IMR-90 (cell line): ENCODE measurements at regions not wholly inside any gene's neighbourhood (a gene's known extent, or its start where the extent isn't known, plus 50 kb on each side); places are given as distances from the start of the nearest gene placed in this dataset.

Source experiments
- ATAC-seq: fragments of 200-7000 bp; cut with Tn5 transposase; 2 replicates; pipeline ENCODE4 v1.9.1; 2020; ENCODE audit warnings: low read depth, mild to moderate bottlenecking, moderate library complexity
- BruUV-seq: library from RNA; stranded (reverse); fragments of 400-500 nt; replicated peaks from 2 replicates; lab custom pipeline; 2021; lab: Mats Ljungman, UMichigan
- CTCF ChIA-PET: fragments of 300-600 bp; formaldehyde crosslinking; extraction: SDS; loops from one replicate; lab custom pipeline; 2021; ENCODE audit warnings: antibody characterized with exemption; lab: Yijun Ruan, JAX
- POLR2A ChIA-PET: fragments of 300-600 bp; sonication (Branson Sonifier 250); formaldehyde crosslinking; loops from one replicate; lab custom pipeline; 2022; ENCODE audit warnings: antibody characterized with exemption; ENCODE audit not compliant: unreplicated experiment; lab: Charles Lee
- DNase-seq: peaks from one replicate; pipeline ENCODE4 v3.0.0; 2013
- H2AFZ ChIP-seq: replicated peaks from 2 replicates; pipeline ENCODE3; 2013; ENCODE audit warnings: low read length, mild to moderate bottlenecking; ENCODE audit not compliant: poor library complexity
- H2AK5ac ChIP-seq: 2 replicates; pipeline ENCODE4 v1.6.1; 2013; ENCODE audit warnings: low read depth, low read length, inconsistent platforms
- H2AK9ac ChIP-seq: replicated peaks from 2 replicates; pipeline ENCODE3; 2013; ENCODE audit warnings: mild to moderate bottlenecking, low read depth, low read length, moderate library complexity; ENCODE audit not compliant: poor library complexity
- H2BK120ac ChIP-seq: 2 replicates; pipeline ENCODE4 v1.6.1; 2013; ENCODE audit warnings: low read depth, low read length, inconsistent platforms
- H2BK15ac ChIP-seq: 3 replicates; pipeline ENCODE4 v1.6.1; 2013; ENCODE audit warnings: low read depth, low read length, inconsistent platforms
- H2BK20ac ChIP-seq: 2 replicates; pipeline ENCODE4 v1.6.1; 2013; ENCODE audit warnings: low read depth, mild to moderate bottlenecking, inconsistent platforms, low read length, moderate library complexity
- H2BK5ac ChIP-seq: 2 replicates; pipeline ENCODE4 v1.6.1; 2013; ENCODE audit warnings: mild to moderate bottlenecking, low read depth, low read length, inconsistent platforms; ENCODE audit not compliant: poor library complexity, severe bottlenecking
- H3K14ac ChIP-seq: replicated peaks from 2 replicates; pipeline ENCODE4 v1.6.1; 2013; ENCODE audit warnings: low read depth, low read length, inconsistent platforms
- H3K18ac ChIP-seq: 2 replicates; pipeline ENCODE4 v1.6.1; 2013; ENCODE audit warnings: low read depth, low read length, control low read depth
- H3K23ac ChIP-seq: 2 replicates; pipeline ENCODE4 v1.6.1; 2013; ENCODE audit warnings: low read depth, low read length, inconsistent platforms
- H3K27ac ChIP-seq: 2 replicates; pipeline ENCODE4 v1.5.1; 2013; ENCODE audit warnings: mild to moderate bottlenecking, control low read depth, low read length; ENCODE audit not compliant: insufficient read depth
- H3K27me3 ChIP-seq: 2 replicates; pipeline ENCODE4 v1.6.1; 2013; ENCODE audit warnings: low read length; ENCODE audit not compliant: control insufficient read depth, insufficient read depth
- H3K36me3 ChIP-seq: 2 replicates; pipeline ENCODE4 v1.6.1; 2013; ENCODE audit warnings: low read length, mixed read lengths; ENCODE audit not compliant: control insufficient read depth, insufficient read depth
- H3K4ac ChIP-seq: 2 replicates; pipeline ENCODE4 v1.6.1; 2013; ENCODE audit warnings: low read depth, low read length, inconsistent platforms
- H3K4me1 ChIP-seq: 2 replicates; pipeline ENCODE4 v1.6.1; 2013; ENCODE audit warnings: low read length, mixed read lengths; ENCODE audit not compliant: control insufficient read depth, insufficient read depth
- H3K4me2 ChIP-seq: 2 replicates; pipeline ENCODE4 v1.6.1; 2013; ENCODE audit warnings: low read depth, mild to moderate bottlenecking, control low read depth, low read length, moderate library complexity
- H3K4me3 ChIP-seq: 2 replicates; pipeline ENCODE4 v1.5.1; 2013; ENCODE audit warnings: low read depth, mild to moderate bottlenecking, control low read depth, low read length, moderate library complexity; ENCODE audit not compliant: insufficient read depth
- H3K56ac ChIP-seq: 2 replicates; pipeline ENCODE4 v1.6.1; 2013; ENCODE audit warnings: low read length, inconsistent platforms; ENCODE audit not compliant: insufficient read depth; ENCODE audit errors: extremely low read depth
- H3K79me1 ChIP-seq, 2 experiments: 2 replicates each; pipeline ENCODE4 v1.6.1; 2013; ENCODE audit warnings: low read length in 2 of 2, inconsistent platforms in 1 of 2, low read depth in 1 of 2
- H3K9ac ChIP-seq: 2 replicates; pipeline ENCODE4 v1.6.1; 2013; ENCODE audit warnings: low read depth, low read length, control low read depth
- H3K9me1 ChIP-seq: 2 replicates; pipeline ENCODE4 v1.6.1; 2013; ENCODE audit warnings: low read length, inconsistent platforms; ENCODE audit not compliant: insufficient read depth
- H3K9me3 ChIP-seq: 2 replicates; pipeline ENCODE4 v1.6.1; 2013; ENCODE audit warnings: low read length; ENCODE audit not compliant: control insufficient read depth, insufficient read depth
- H4K20me1 ChIP-seq: 2 replicates; pipeline ENCODE4 v1.6.1; 2013; ENCODE audit warnings: low read length, inconsistent platforms; ENCODE audit not compliant: insufficient read depth
- H4K5ac ChIP-seq: 2 replicates; pipeline ENCODE4 v1.6.1; 2013; ENCODE audit warnings: mild to moderate bottlenecking, low read depth, low read length, control low read depth
- H4K8ac ChIP-seq, 2 experiments: 2 replicates each; pipeline ENCODE4 v1.6.1; 2013; ENCODE audit warnings: low read depth in 2 of 2, low read length in 2 of 2, control low read depth in 1 of 2, inconsistent platforms in 1 of 2
- H4K91ac ChIP-seq: 2 replicates; pipeline ENCODE4 v1.6.1; 2013; ENCODE audit warnings: low read depth, low read length, inconsistent platforms; ENCODE audit not compliant: insufficient read depth
- CEBPB ChIP-seq: IDR thresholded peaks from 2 replicates; pipeline ENCODE4 v1.6.1; 2012; ENCODE audit warnings: low read depth, low read length, improper control_type of control experiment
- FOS ChIP-seq: fragments of 150-350 bp; IDR thresholded peaks from 2 replicates; pipeline ENCODE4 v1.6.1; 2016; ENCODE audit warnings: low read depth, low read length
- MAZ ChIP-seq: IDR thresholded peaks from 2 replicates; pipeline ENCODE4 v1.6.1; 2012; ENCODE audit warnings: low read depth, mild to moderate bottlenecking, low read length, improper control_type of control experiment, moderate library complexity, borderline replicate concordance
- NFE2L2 ChIP-seq: fragments of 150-350 bp; IDR thresholded peaks from 2 replicates; pipeline ENCODE4 v1.6.1; 2016; ENCODE audit warnings: low read depth, mild to moderate bottlenecking, low read length
- RAD21 ChIP-seq: IDR thresholded peaks from 2 replicates; pipeline ENCODE4 v1.6.1; 2012; ENCODE audit warnings: low read length, improper control_type of control experiment
- RCOR1 ChIP-seq: IDR thresholded peaks from 2 replicates; pipeline ENCODE4 v1.6.1; 2012; ENCODE audit warnings: mild to moderate bottlenecking, low read length, improper control_type of control experiment; ENCODE audit not compliant: insufficient replicate concordance
- USF2 ChIP-seq: fragments of 150-350 bp; IDR thresholded peaks from 2 replicates; pipeline ENCODE4 v1.6.1; 2017; ENCODE audit warnings: mild to moderate bottlenecking, antibody characterized with exemption, low read length, low read depth
- WGBS, 2 experiments: methylation state at CpG; one replicate each; pipeline versions ENCODE4 v1.1.5 to v1.1.7; 2013; ENCODE audit warnings: missing lambda C conversion rate in 2 of 2; ENCODE audit not compliant: insufficient read length in 1 of 2; ENCODE audit errors: extremely low coverage in 2 of 2; 5-methylcytosine and 5-hydroxymethylcytosine counted together
- dilution Hi-C: fragments of 300-500 bp; cut with HindIII; formaldehyde crosslinking; loops from one replicate; pipeline ENCODE4 v1.14.3; 2018; ENCODE audit warnings: low sequenced_read_pairs; ENCODE audit not compliant: unreplicated experiment
- in situ Hi-C: fragments of 300-500 bp; cut with MboI; formaldehyde crosslinking; loops from 3 replicates; pipeline ENCODE4 v1.14.3; 2019; ENCODE audit warnings: low sequenced_read_pairs, inconsistent platforms, mixed read lengths
- intact Hi-C: fragments of 100-400 bp; cut with micrococcal nuclease; formaldehyde crosslinking; loops from 2 replicates; pipeline ENCODE4 v1.10.0; 2022

GRCh38 chr12:61934564-61934963 is 325.6 kb upstream of the USP15 start:
- no TSS peak for BruUV-seq
- Histone ChIP-seq H3K56ac (no peak overlapping the region), H3K4me2 (no peak overlapping the region), H2BK20ac (no peak overlapping the region), H2AK9ac (no peak overlapping the region), H2AK5ac (no peak overlapping the region), H3K79me1 (no peaks in the 10 kb centered on the region), H4K91ac (no peak overlapping the region), H3K36me3 (no peaks in the 10 kb centered on the region), H3K9me1 (no peaks in the 10 kb centered on the region), H3K9me3 (no peaks in the 10 kb centered on the region; the same call in none of the 2 replicates), H3K4me3 (no peak overlapping the region), H4K8ac (no peak overlapping the region), H2AFZ (no peak overlapping the region), H3K14ac (no peak overlapping the region), H2BK120ac (no peak overlapping the region), H3K23ac (no peak overlapping the region), H4K20me1 (no peaks in the 10 kb centered on the region), H2BK15ac (no peak overlapping the region), H3K18ac (no peak overlapping the region), H3K27ac (no peak overlapping the region), H3K27me3 (no peaks in the 10 kb centered on the region), H4K5ac (no peak overlapping the region), H3K4me1 (no peaks in the 10 kb centered on the region), H3K4ac (no peak overlapping the region), H2BK5ac (no peak overlapping the region), H3K9ac (no peak overlapping the region)
- intact Hi-C loops (loop anchor here (10.0 kb wide), 1 partner anchor 110 kb away; no protein-coding TSS in a partner anchor), dilution Hi-C loops (no loop called here), in situ Hi-C loops (no loop called here)
- WGBS, 2 experiments: no CpG with 5 or more reads among the region's 2 CpGs
- ChIA-PET CTCF (no interaction called here), POLR2A (no interaction called here)
- DNase-seq (no peak), ATAC-seq (no peak)
- TF ChIP-seq USF2: no peak
- no peak for TF ChIP-seq FOS
- TF ChIP-seq CEBPB: no peak
- no peak for TF ChIP-seq RAD21
- no peak for TF ChIP-seq MAZ
- TF ChIP-seq NFE2L2: no peak
- no peak for TF ChIP-seq RCOR1
